GM21786 (cell line): ENCODE measurements at regions not wholly inside any gene's neighbourhood (a gene's known extent, or its start where the extent isn't known, plus 50 kb on each side); places are given as distances from the start of the nearest gene placed in this dataset.
"Not testable (repeated sequence)": the region's sequence is repeated elsewhere in the genome, so short reads cannot be mapped to it uniquely, and the experiment has no call there.

Experiments used
- ATAC-seq: cut with Tn5 transposase; IDR thresholded peaks from one replicate; pipeline ENCODE4 v1.9.1; 2021; ENCODE audit not compliant: unreplicated experiment

GRCh38 chr10:8278099-8278498 is 223.6 kb downstream of the GATA3 start:
- ATAC-seq: no peak

GRCh38 chr10:8279598-8279997 is 225.1 kb downstream of the GATA3 start:
- no peak for ATAC-seq

GRCh38 chr10:8280946-8281345 is 226.5 kb downstream of the GATA3 start:
- no peak for ATAC-seq

- no peak for ATAC-seq
Measured at GRCh38 chr10:8282340-8282739, 227.9 kb downstream of the GATA3 start.

GRCh38 chr10:8283166-8283905 is 228.8 kb downstream of the GATA3 start:
- ATAC-seq: no peak

- ATAC-seq: no peak
Measured at GRCh38 chr10:8283986-8284385, 229.5 kb downstream of the GATA3 start.

- not testable (repeated sequence) for ATAC-seq
Measured at GRCh38 chr10:8285970-8286369, 231.5 kb downstream of the GATA3 start.

GRCh38 chr10:8288600-8288999 is 234.1 kb downstream of the GATA3 start:
- ATAC-seq: no peak

GRCh38 chr10:8289186-8289924 is 234.9 kb downstream of the GATA3 start:
- no peak for ATAC-seq

GRCh38 chr10:8294779-8295178 is 240.3 kb downstream of the GATA3 start:
- ATAC-seq: no peak

GRCh38 chr10:8295311-8295710 is 240.8 kb downstream of the GATA3 start:
- no peak for ATAC-seq

GRCh38 chr10:8296090-8296733 is 241.7 kb downstream of the GATA3 start:
- no peak for ATAC-seq

GRCh38 chr10:8296734-8297101 is 242.2 kb downstream of the GATA3 start:
- no peak for ATAC-seq

- ATAC-seq: no peak
Measured at GRCh38 chr10:8297107-8297506, 242.6 kb downstream of the GATA3 start.

- no peak for ATAC-seq
Measured at GRCh38 chr10:8297959-8298358, 243.5 kb downstream of the GATA3 start.

GRCh38 chr10:8298896-8299570 is 244.5 kb downstream of the GATA3 start:
- no peak for ATAC-seq

GRCh38 chr10:8300925-8301324 is 246.4 kb downstream of the GATA3 start:
- ATAC-seq: no peak

- no peak for ATAC-seq
Measured at GRCh38 chr10:8301333-8301732, 246.8 kb downstream of the GATA3 start.

GRCh38 chr10:8301831-8302230 is 247.3 kb downstream of the GATA3 start:
- ATAC-seq: no peak

GRCh38 chr10:8302565-8302964 is 248.1 kb downstream of the GATA3 start:
- no peak for ATAC-seq

- ATAC-seq: no peak
Measured at GRCh38 chr10:8304861-8305260, 250.4 kb downstream of the GATA3 start.
